H1 (cell line): ENCODE measurements at regions not wholly inside any gene's neighbourhood (a gene's known extent, or its start where the extent isn't known, plus 50 kb on each side); places are given as distances from the start of the nearest gene placed in this dataset.

Experiments used
- CTCF ChIA-PET: fragments of 300-600 bp; sonication (Branson Sonifier 250); formaldehyde crosslinking; loops from one replicate; lab custom pipeline; 2021; ENCODE audit not compliant: partially characterized antibody; lab: Charles Lee
- POLR2A ChIA-PET: fragments of 300-600 bp; sonication (Branson Sonifier 250); formaldehyde crosslinking; loops from one replicate; lab custom pipeline; 2021; ENCODE audit warnings: inconsistent platforms; ENCODE audit not compliant: partially characterized antibody; lab: Charles Lee
- DNase-seq, 2 experiments: peaks; one replicate each; pipeline versions ENCODE4 v3.0.0 to v3.0.0-alpha.2; 2010 to 2022; ENCODE audit warnings: low spot score in 2 of 2, low read depth in 1 of 2, mixed read lengths in 1 of 2
- FAIRE-seq: peaks from 2 replicates; lab custom pipeline; 2011; peaks lifted over from hg19 to GRCh38; lab: Jason Lieb, UNC
- H2AFZ ChIP-seq: 2 replicates; pipeline ENCODE4 v1.8.1; 2012; ENCODE audit warnings: low read length, inconsistent platforms
- H2AK5ac ChIP-seq: 2 replicates; pipeline ENCODE4 v1.6.1; 2013; ENCODE audit warnings: low read depth, low read length
- H2BK120ac ChIP-seq: replicated peaks from 2 replicates; pipeline ENCODE3; 2013; ENCODE audit warnings: low read depth, low read length, inconsistent platforms
- H2BK12ac ChIP-seq: 2 replicates; pipeline ENCODE4 v1.6.1; 2013; ENCODE audit warnings: low read depth, low read length
- H2BK15ac ChIP-seq: 2 replicates; pipeline ENCODE4 v1.6.1; 2013; ENCODE audit warnings: low read length
- H2BK20ac ChIP-seq: 2 replicates; pipeline ENCODE4 v1.6.1; 2013; ENCODE audit warnings: low read length
- H2BK5ac ChIP-seq: 2 replicates; pipeline ENCODE4 v1.6.1; 2013; ENCODE audit warnings: low read depth, low read length
- H3K14ac ChIP-seq: 2 replicates; pipeline ENCODE4 v1.6.1; 2013; ENCODE audit warnings: inconsistent platforms; ENCODE audit not compliant: insufficient read length
- H3K18ac ChIP-seq: 2 replicates; pipeline ENCODE4 v1.6.1; 2013; ENCODE audit warnings: low read length; ENCODE audit errors: extremely low read depth
- H3K23ac ChIP-seq: 2 replicates; pipeline ENCODE4 v1.6.1; 2013; ENCODE audit warnings: inconsistent platforms; ENCODE audit not compliant: insufficient read length
- H3K23me2 ChIP-seq: 2 replicates; pipeline ENCODE4 v1.6.1; 2013; ENCODE audit warnings: low read depth, low read length
- H3K27ac ChIP-seq: 2 replicates; pipeline ENCODE4 v1.6.1; 2011; ENCODE audit warnings: low read depth, low read length, inconsistent platforms
- H3K27me3 ChIP-seq, 4 experiments: replicated peaks in 1 of 4; 1 replicate in 1 of 4; 2 replicates in 3 of 4; pipeline versions ENCODE4 v1.6.1 to v1.8.1; 2011 to 2013; ENCODE audit warnings: low read length in 3 of 4, mild to moderate bottlenecking in 3 of 4, inconsistent platforms in 2 of 4, mixed read lengths in 2 of 4, moderate library complexity in 1 of 4; ENCODE audit not compliant: control insufficient read depth in 3 of 4, insufficient read depth in 3 of 4; ENCODE audit errors: extremely low read depth in 1 of 4
- H3K36me3 ChIP-seq, 4 experiments: 2 replicates each; pipeline versions ENCODE4 v1.6.1 to v1.8.1; 2011 to 2013; ENCODE audit warnings: mild to moderate bottlenecking in 4 of 4, low read length in 3 of 4, moderate library complexity in 2 of 4, control low read depth in 1 of 4, inconsistent platforms in 1 of 4; ENCODE audit not compliant: insufficient read depth in 4 of 4, control insufficient read depth in 2 of 4
- H3K4ac ChIP-seq: replicated peaks from 2 replicates; pipeline ENCODE3; 2013; ENCODE audit warnings: low read length, low read depth, mixed read lengths, inconsistent platforms; ENCODE audit not compliant: insufficient read length
- H3K4me1 ChIP-seq, 4 experiments: replicated peaks in 1 of 4; 1 replicate in 1 of 4; 2 replicates in 3 of 4; pipeline versions ENCODE4 v1.6.1 to v1.8.1; 2011 to 2013; ENCODE audit warnings: low read length in 3 of 4, inconsistent platforms in 2 of 4, mixed read lengths in 1 of 4; ENCODE audit not compliant: insufficient read depth in 4 of 4, control insufficient read depth in 3 of 4
- H3K4me2 ChIP-seq, 2 experiments: 2 replicates each; pipeline versions ENCODE4 v1.6.1 to v1.8.1; 2011 to 2013; ENCODE audit warnings: low read depth in 2 of 2, low read length in 2 of 2, control low read depth in 1 of 2, inconsistent platforms in 1 of 2, mild to moderate bottlenecking in 1 of 2; ENCODE audit not compliant: insufficient read depth in 1 of 2
- H3K4me3 ChIP-seq, 4 experiments: fragments of 200-600, 300-600 bp in 1 of 4; sonication (generic), shearing (Covaris generic), sonication (Bioruptor Twin) in 1 of 4; 2 replicates each; pipeline versions ENCODE4 v1.5.1 to v1.8.1; 2011 to 2016; ENCODE audit warnings: low read length in 4 of 4, low read depth in 3 of 4, control low read depth in 2 of 4, inconsistent platforms in 2 of 4, mild to moderate bottlenecking in 2 of 4, mixed read lengths in 1 of 4, moderate library complexity in 1 of 4; ENCODE audit not compliant: insufficient read depth in 2 of 4; ENCODE audit errors: extremely low read depth in 1 of 4
- H3K56ac ChIP-seq: replicated peaks from 2 replicates; pipeline ENCODE3; 2013; ENCODE audit warnings: low read depth, mild to moderate bottlenecking, mixed read lengths, low read length, inconsistent platforms; ENCODE audit not compliant: insufficient read length
- H3K79me1 ChIP-seq: 2 replicates; pipeline ENCODE4 v1.6.1; 2013; ENCODE audit warnings: low read depth, low read length, control low read depth
- H3K79me2 ChIP-seq, 2 experiments: 2 replicates each; pipeline versions ENCODE4 v1.6.1 to v1.8.1; 2012 to 2013; ENCODE audit warnings: low read length in 2 of 2, mild to moderate bottlenecking in 2 of 2, inconsistent platforms in 1 of 2; ENCODE audit not compliant: insufficient read depth in 2 of 2, control insufficient read depth in 1 of 2
- H3K9ac ChIP-seq, 4 experiments: replicated peaks in 1 of 4; 1 replicate in 1 of 4; 2 replicates in 3 of 4; pipeline versions ENCODE4 v1.6.1 to v1.8.1; 2011 to 2013; ENCODE audit warnings: low read depth in 3 of 4, low read length in 3 of 4, control low read depth in 2 of 4, mild to moderate bottlenecking in 2 of 4, moderate library complexity in 2 of 4, inconsistent platforms in 1 of 4; ENCODE audit errors: extremely low read depth in 1 of 4
- H3K9me3 ChIP-seq, 2 experiments: 2 replicates each; pipeline versions ENCODE4 v1.6.1 to v1.8.1; 2012 to 2013; ENCODE audit warnings: mild to moderate bottlenecking in 2 of 2, moderate library complexity in 2 of 2, control low read depth in 1 of 2, inconsistent platforms in 1 of 2, low read depth in 1 of 2, low read length in 1 of 2, mixed read lengths in 1 of 2; ENCODE audit not compliant: insufficient read depth in 2 of 2
- H4K20me1 ChIP-seq, 2 experiments: replicated peaks in 1 of 2; 2 replicates each; pipeline versions ENCODE3 to v1.8.1; 2011 to 2013; ENCODE audit warnings: inconsistent platforms in 2 of 2, low read length in 2 of 2, mild to moderate bottlenecking in 1 of 2; ENCODE audit not compliant: insufficient read depth in 2 of 2, control insufficient read depth in 1 of 2
- H4K5ac ChIP-seq: 2 replicates; pipeline ENCODE4 v1.6.1; 2013; ENCODE audit warnings: low read length, low read depth, mixed read lengths, inconsistent platforms; ENCODE audit not compliant: insufficient read length
- H4K8ac ChIP-seq: 2 replicates; pipeline ENCODE4 v1.8.0; 2013; ENCODE audit warnings: mild to moderate bottlenecking, moderate library complexity, low read length, inconsistent platforms; ENCODE audit not compliant: insufficient read depth; ENCODE audit errors: extremely low read depth
- H4K91ac ChIP-seq: replicated peaks from 2 replicates; pipeline ENCODE3; 2013; ENCODE audit warnings: low read length, mixed read lengths, inconsistent platforms; ENCODE audit not compliant: insufficient read length
- JUND ChIP-seq: IDR thresholded peaks from 2 replicates; pipeline ENCODE4 v1.6.1; 2011; ENCODE audit warnings: mild to moderate bottlenecking, improper control_type of control experiment, low read length
- TEAD4 ChIP-seq: IDR thresholded peaks from 2 replicates; pipeline ENCODE4 v1.6.1; 2012; ENCODE audit warnings: low read depth, low read length, inconsistent platforms, mixed read lengths
- WGBS, 2 experiments: shearing (Covaris generic) in 1 of 2; methylation state at CpG; one replicate each; pipeline versions ENCODE4 v1.1.6 to v1.1.7; 2013 to 2015; ENCODE audit warnings: low lambda C conversion rate in 2 of 2, mixed read lengths in 2 of 2, inconsistent platforms in 1 of 2, low coverage in 1 of 2, missing lambda C conversion rate in 1 of 2; ENCODE audit not compliant: insufficient replicate concordance in 2 of 2, insufficient coverage in 1 of 2, insufficient read length in 1 of 2; ENCODE audit errors: extremely low coverage in 1 of 2, missing lambda C conversion rate in 1 of 2; 5-methylcytosine and 5-hydroxymethylcytosine counted together

GRCh38 chr12:13343375-13343774 is 146.8 kb downstream of the EMP1 start:
- 73% methylated on average over 2 of the region's 2 CpGs; no CpG with 5 or more reads in 1 of the 2 experiments for WGBS, 2 experiments
- no peak overlapping the region for H3K4me2 ChIP-seq
- H3K79me2 ChIP-seq = no peaks in the 10 kb centered on the region
- no peak overlapping the region for H3K27ac ChIP-seq
- no peak for FAIRE-seq
- peaks cover 1% of the 10 kb centered on the region; the same call in 1 of the 2 replicates for H3K23me2 ChIP-seq
- TF ChIP-seq TEAD4 (no peak), JUND (no peak)
- H2AFZ ChIP-seq = no peak overlapping the region
- no peak overlapping the region for H3K4ac ChIP-seq
- no peak overlapping the region for H4K8ac ChIP-seq
- no peaks in the 10 kb centered on the region for H3K9me3 ChIP-seq
- ChIA-PET POLR2A (no interaction called here), CTCF (interaction anchor here (1.3 kb wide), 1 partner anchor 19 kb away, joined by 3 read pairs; no protein-coding TSS in a partner anchor)
- H3K4me3 ChIP-seq = no peak overlapping the region
- no peak overlapping the region for H2BK15ac ChIP-seq
- no peaks in the 10 kb centered on the region for H3K36me3 ChIP-seq
- no peaks in the 10 kb centered on the region for H3K79me1 ChIP-seq
- no peak overlapping the region for H2AK5ac ChIP-seq
- no peak for DNase-seq
- H3K56ac ChIP-seq = no peak overlapping the region
- H3K23ac ChIP-seq = no peak overlapping the region
- H3K18ac ChIP-seq = no peak overlapping the region
- no peak overlapping the region for H2BK5ac ChIP-seq
- H3K9ac ChIP-seq = no peak overlapping the region
- H3K4me1 ChIP-seq = no peaks in the 10 kb centered on the region
- H3K14ac ChIP-seq = no peak overlapping the region
- H4K20me1 ChIP-seq = no peaks in the 10 kb centered on the region
- H2BK20ac ChIP-seq = no peak overlapping the region
- no peak overlapping the region for H2BK12ac ChIP-seq
- H4K5ac ChIP-seq = no peak overlapping the region
- no peaks in the 10 kb centered on the region for H3K27me3 ChIP-seq
- no peak overlapping the region for H2BK120ac ChIP-seq
- no peak overlapping the region for H4K91ac ChIP-seq
